ENCODE measurements at regions not wholly inside any gene's neighbourhood (a gene's known extent, or its start where the extent isn't known, plus 50 kb on each side); places are given as distances from the start of the nearest gene placed in this dataset.

- TF ChIP-seq CTCF (IDR thresholded peaks at IDR 0.05): no peak
- TF ChIP-seq POLR2AphosphoS5 (IDR thresholded peaks at IDR 0.05): no peak
- no peak for TF ChIP-seq POLR2A (IDR thresholded peaks at IDR 0.05)
- no peak for TF ChIP-seq EP300 (IDR thresholded peaks at IDR 0.05)
Observed at GRCh38 chr9:115182264-115182663, 64.3 kb upstream of the TNC start.

Data from upper lobe of left lung (tissue), 4 donors.